AG09309 (cell line): ENCODE measurements at regions not wholly inside any gene's neighbourhood (a gene's known extent, or its start where the extent isn't known, plus 50 kb on each side); places are given as distances from the start of the nearest gene placed in this dataset.
A peak's percentile ranks its signal among the peaks of the same experiment; 100 is the strongest.
"Not testable (repeated sequence)": the region's sequence is repeated elsewhere in the genome, so short reads cannot be mapped to it uniquely, and the experiment has no call there.

Experiments
- DNase-seq: peaks from one replicate; pipeline ENCODE4 v3.0.0-alpha.2; 2010; ENCODE audit warnings: low read depth
- H3K4me3 ChIP-seq: 2 replicates; pipeline ENCODE4 v1.5.1; 2011; ENCODE audit warnings: mild to moderate bottlenecking, low read depth, low read length, moderate library complexity; ENCODE audit not compliant: control insufficient read depth
- TF ChIP-seq, protein P1 (sequence below): IDR thresholded peaks from 2 replicates; pipeline ENCODE4 v1.5.1; 2011; ENCODE audit warnings: mild to moderate bottlenecking, low read depth, low read length, inconsistent platforms; ENCODE audit not compliant: insufficient read depth, control insufficient read depth; ENCODE audit errors: missing control alignments

DNA sequence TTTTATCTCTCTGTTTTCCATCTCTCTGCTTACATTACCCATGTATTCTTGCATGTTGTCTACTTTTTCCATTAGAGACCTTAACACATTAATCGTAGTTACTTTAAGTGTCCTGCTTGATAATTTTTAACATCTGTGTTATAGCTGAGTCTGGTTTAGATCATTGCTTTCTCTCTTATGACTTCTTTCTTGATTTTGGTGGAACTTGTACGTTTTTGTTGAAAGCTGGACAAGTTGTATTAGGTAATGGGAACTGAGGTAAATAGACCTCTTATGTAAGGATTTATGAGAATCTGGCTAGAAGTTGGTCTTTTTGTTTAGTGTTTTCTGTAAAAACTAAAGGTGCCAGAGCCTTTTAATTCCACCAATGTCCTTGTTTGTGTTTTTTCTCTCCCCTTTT, 100.8 kb upstream of the LYZL2 start:
- DNase-seq: no peak
- TF ChIP-seq, protein P1, sequence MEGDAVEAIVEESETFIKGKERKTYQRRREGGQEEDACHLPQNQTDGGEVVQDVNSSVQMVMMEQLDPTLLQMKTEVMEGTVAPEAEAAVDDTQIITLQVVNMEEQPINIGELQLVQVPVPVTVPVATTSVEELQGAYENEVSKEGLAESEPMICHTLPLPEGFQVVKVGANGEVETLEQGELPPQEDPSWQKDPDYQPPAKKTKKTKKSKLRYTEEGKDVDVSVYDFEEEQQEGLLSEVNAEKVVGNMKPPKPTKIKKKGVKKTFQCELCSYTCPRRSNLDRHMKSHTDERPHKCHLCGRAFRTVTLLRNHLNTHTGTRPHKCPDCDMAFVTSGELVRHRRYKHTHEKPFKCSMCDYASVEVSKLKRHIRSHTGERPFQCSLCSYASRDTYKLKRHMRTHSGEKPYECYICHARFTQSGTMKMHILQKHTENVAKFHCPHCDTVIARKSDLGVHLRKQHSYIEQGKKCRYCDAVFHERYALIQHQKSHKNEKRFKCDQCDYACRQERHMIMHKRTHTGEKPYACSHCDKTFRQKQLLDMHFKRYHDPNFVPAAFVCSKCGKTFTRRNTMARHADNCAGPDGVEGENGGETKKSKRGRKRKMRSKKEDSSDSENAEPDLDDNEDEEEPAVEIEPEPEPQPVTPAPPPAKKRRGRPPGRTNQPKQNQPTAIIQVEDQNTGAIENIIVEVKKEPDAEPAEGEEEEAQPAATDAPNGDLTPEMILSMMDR: no peak

DNA sequence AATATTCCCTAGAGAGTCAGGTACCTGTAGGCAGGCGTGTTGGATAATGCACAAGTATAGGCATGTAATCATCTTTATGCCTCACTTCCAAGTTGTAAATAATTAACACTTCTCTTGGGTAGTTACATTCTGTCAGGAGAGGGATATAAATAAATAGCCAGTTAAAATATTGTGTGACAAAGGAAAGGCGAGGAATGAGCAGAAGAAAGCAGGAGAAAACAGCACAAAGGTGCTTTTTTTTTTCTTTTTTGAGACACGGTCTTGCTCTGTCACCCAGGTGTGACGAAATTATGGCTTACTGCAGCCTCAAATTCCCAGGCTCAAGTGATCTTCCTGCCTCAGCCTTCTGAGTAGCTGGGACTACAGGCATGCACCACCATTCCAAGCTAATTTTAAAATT, 99.2 kb upstream of the LYZL2 start:
- TF ChIP-seq, protein P1: no peak
- no peak overlapping the region for H3K4me3 ChIP-seq
- DNase-seq: no peak

More for the DNA sequence above, 100.8 kb upstream of the LYZL2 start:
- no peak overlapping the region for H3K4me3 ChIP-seq

DNA sequence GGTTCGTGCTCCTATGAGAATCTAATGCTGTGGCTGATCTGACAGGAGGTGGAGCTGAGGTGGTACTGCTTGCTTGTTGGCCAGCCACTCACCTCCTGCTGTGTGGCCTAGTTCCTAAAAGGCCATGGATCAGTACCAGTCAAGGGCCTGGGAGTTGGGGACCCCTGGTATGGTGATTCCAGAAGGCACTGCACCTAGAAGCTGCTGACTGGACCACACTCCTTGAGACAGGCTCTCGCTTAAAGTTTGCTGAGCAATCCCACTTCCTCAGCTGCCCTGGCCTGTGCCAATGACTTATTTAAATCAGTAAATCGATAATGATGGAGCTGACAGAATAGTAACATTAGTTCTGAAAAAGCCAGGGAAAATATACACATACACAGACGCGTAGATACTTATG, 98.6 kb upstream of the LYZL2 start:
- no peak for DNase-seq
- TF ChIP-seq, protein P1: no peak
- no peak overlapping the region for H3K4me3 ChIP-seq

DNA sequence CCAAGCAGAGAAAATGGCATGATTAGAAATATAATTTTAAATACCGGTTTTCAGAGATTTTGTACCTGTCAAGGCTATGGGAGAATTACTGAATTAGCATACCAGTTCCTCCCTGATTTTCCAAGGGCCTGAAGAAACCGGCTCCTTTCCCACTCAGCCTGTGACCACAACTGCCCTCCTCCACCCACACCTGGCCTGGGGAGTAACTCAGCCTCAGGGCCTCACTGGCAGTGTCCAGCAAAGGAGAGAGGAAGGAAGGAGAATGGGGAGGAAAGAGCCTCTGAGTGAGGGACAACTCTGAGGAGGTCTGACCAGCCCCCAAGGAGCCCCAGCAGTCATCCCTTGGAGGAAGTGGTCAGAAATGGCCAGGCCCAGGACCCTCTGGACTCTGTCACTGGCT, 98.0 kb upstream of the LYZL2 start:
- TF ChIP-seq, protein P1: no peak
- no peak overlapping the region for H3K4me3 ChIP-seq
- no peak for DNase-seq

DNA sequence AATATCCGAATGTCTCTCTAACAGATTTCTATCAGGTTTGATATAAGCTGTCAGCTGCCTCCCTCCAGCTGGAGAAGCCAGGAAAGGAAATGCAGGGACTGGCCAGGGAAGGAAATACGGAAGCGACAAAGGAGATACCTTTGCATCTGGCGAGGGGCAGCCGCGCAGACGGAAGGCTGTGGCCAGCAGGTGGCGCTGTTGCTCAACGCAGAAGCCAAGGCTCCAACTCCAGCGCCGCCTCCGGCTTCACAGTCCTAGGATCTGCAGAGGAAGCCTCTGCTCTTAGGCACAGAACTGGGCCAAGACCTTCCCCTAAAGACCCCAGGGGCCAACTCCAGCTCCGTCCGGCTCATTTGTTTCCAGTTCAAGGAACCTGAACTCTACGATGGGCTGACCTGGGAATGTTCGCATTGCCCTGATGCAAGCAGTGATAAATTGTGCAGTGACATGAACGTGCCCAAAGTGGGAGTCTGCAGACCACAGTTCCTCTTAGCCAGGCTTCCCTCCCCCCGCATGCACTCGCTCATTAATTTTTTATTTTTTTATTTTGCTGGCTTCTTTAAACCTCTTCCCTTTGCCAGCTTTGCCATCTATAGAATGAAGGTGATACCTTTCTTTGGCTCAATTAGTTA, 97.3 kb upstream of the LYZL2 start:
- not testable (repeated sequence) for H3K4me3 ChIP-seq
- peak; percentile 21 for DNase-seq
- TF ChIP-seq, protein P1: peak; percentile 79

DNA sequence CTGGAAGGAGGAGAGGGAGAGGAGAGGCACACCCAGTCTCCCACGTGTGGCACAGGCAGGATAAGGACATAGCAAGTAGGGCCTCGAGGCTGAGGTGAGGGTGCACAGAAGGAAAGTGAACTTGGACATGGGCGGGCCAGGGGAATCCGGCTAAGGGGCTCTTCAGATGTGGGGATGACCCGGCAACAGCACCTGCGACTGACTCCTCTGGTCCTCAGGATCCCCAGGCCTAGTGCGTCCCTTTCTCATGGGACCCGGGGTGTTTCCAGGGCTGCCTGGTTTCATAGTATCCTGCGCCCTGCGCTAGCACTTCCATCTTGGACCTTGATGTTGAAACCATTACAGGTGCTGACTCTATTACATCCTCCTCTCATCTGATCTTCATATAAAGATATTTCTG, 96.1 kb upstream of the LYZL2 start:
- TF ChIP-seq, protein P1: no peak
- DNase-seq: no peak
- no peak overlapping the region for H3K4me3 ChIP-seq
